ENCODE measurements at regions not wholly inside any gene's neighbourhood (a gene's known extent, or its start where the extent isn't known, plus 50 kb on each side); places are given as distances from the start of the nearest gene placed in this dataset.
"Not testable (repeated sequence)": the region's sequence is repeated elsewhere in the genome, so short reads cannot be mapped to it uniquely, and the experiment has no call there.

DNA sequence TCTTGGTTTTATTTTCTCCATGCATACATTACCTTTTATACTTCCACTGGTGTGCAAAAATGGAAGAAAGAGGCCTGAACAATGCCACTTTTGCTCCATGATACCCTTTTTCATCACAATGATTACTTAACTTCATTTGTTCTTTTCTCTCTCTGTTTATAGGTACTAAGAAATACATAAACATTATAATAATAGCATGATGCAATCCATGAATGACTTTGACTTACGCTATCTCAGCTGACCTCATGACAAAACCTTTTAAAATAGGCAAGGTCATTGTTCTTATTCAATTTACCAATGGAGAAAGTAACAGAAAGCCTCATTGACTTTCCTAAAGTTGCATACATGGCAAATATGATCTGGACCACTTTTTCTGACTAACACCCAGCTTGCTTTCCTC is 105.1 kb upstream of the ZEB1 start:
- no peak overlapping the region for H4K12ac ChIP-seq (ENCODE audit: low read depth, low read length)
- no peaks in the 10 kb centered on the region for H3K79me2 ChIP-seq (ENCODE audit: control insufficient read depth, insufficient read depth, low read length, poor library complexity)
- H3K9me3 ChIP-seq (ENCODE audit: insufficient read depth, low read depth, low read length), result no peaks in the 10 kb centered on the region
- no peak overlapping the region for H4K91ac ChIP-seq (ENCODE audit: low read depth, low read length)
- no peak overlapping the region for H3K4me2 ChIP-seq (ENCODE audit: low read length)
- H2AFZ ChIP-seq (ENCODE audit: insufficient read depth, low read length, poor library complexity), result no peak overlapping the region
- no peak overlapping the region for H2BK5ac ChIP-seq (ENCODE audit: low read depth, low read length, poor library complexity)
- no peak overlapping the region for H2AK5ac ChIP-seq (ENCODE audit: low read length)
- no peaks in the 10 kb centered on the region for H3K79me1 ChIP-seq (ENCODE audit: low read length)
- no peak overlapping the region for H3K4me3 ChIP-seq (ENCODE audit: low read depth, low read length)
- H3K14ac ChIP-seq (ENCODE audit: low read length), result no peak overlapping the region
- no peak overlapping the region for H3K27ac ChIP-seq (ENCODE audit: low read depth, low read length)
- no CpG with 5 or more reads among the region's 1 CpG for WGBS (ENCODE audit: extremely low coverage, insufficient coverage, insufficient read length)
- H3K36me3 ChIP-seq (ENCODE audit: control insufficient read depth in 1 of 2, insufficient read depth in 2 of 2, low read length in 2 of 2), result no peaks in the 10 kb centered on the region
- H3K18ac ChIP-seq (ENCODE audit: low read length), result no peak overlapping the region
- H3K23ac ChIP-seq (ENCODE audit: low read length), result no peak overlapping the region
- no peaks in the 10 kb centered on the region for H3K4me1 ChIP-seq (ENCODE audit: control insufficient read depth in 1 of 2, insufficient read depth in 2 of 2, low read length in 2 of 2)
- no peaks in the 10 kb centered on the region for H3K27me3 ChIP-seq (ENCODE audit: insufficient read depth, low read length)
- no peak overlapping the region for H4K8ac ChIP-seq (ENCODE audit: low read depth, low read length)
- DNase-seq, result no peak
- H2BK120ac ChIP-seq (ENCODE audit: insufficient read depth, low read length, poor library complexity), result no peak overlapping the region
- H3K9ac ChIP-seq (ENCODE audit: low read length), result no peak overlapping the region
- H2BK12ac ChIP-seq (ENCODE audit: low read length), result no peak overlapping the region
- H3K4ac ChIP-seq (ENCODE audit: low read depth, low read length), result no peak overlapping the region

DNA sequence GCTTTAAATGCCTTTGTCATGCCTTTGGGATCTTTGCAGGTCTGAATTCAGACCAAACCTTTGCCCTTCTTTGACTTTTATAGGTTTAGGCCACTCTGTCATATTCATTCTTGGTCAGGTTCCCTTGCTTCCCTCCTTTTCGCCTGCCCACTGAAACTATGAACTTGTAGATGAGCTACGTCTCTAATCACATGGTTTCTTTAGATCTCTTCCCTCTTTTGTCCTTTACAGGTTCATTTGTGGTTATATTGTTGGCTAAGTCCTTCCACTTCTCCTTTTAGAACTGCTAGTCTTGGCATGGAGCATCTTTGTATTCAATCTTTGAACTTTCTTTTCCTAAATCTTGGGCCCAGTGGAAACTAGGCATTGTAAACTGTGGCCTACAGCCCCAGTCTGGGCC is 104.0 kb upstream of the ZEB1 start:
- no CpG with 5 or more reads among the region's 2 CpGs for WGBS (ENCODE audit: extremely low coverage, insufficient coverage, insufficient read length)
- H2BK120ac ChIP-seq (ENCODE audit: insufficient read depth, low read length, poor library complexity), result no peak overlapping the region
- H3K14ac ChIP-seq (ENCODE audit: low read length), result no peak overlapping the region
- no peaks in the 10 kb centered on the region for H3K36me3 ChIP-seq (ENCODE audit: control insufficient read depth in 1 of 2, insufficient read depth in 2 of 2, low read length in 2 of 2)
- no peak overlapping the region for H3K27ac ChIP-seq (ENCODE audit: low read depth, low read length)
- H3K4me1 ChIP-seq (ENCODE audit: control insufficient read depth in 1 of 2, insufficient read depth in 2 of 2, low read length in 2 of 2), result no peaks in the 10 kb centered on the region
- H4K91ac ChIP-seq (ENCODE audit: low read depth, low read length), result no peak overlapping the region
- no peaks in the 10 kb centered on the region for H3K27me3 ChIP-seq (ENCODE audit: insufficient read depth, low read length)
- no peak overlapping the region for H3K23ac ChIP-seq (ENCODE audit: low read length)
- H4K8ac ChIP-seq (ENCODE audit: low read depth, low read length), result no peak overlapping the region
- H3K4me2 ChIP-seq (ENCODE audit: low read length), result no peak overlapping the region
- no peak overlapping the region for H3K18ac ChIP-seq (ENCODE audit: low read length)
- H3K4ac ChIP-seq (ENCODE audit: low read depth, low read length), result no peak overlapping the region
- H3K79me1 ChIP-seq (ENCODE audit: low read length), result no peaks in the 10 kb centered on the region
- H2AK5ac ChIP-seq (ENCODE audit: low read length), result no peak overlapping the region
- H3K9ac ChIP-seq (ENCODE audit: low read length), result no peak overlapping the region
- H3K4me3 ChIP-seq (ENCODE audit: low read depth, low read length), result no peak overlapping the region
- no peak overlapping the region for H4K12ac ChIP-seq (ENCODE audit: low read depth, low read length)
- no peak overlapping the region for H2AFZ ChIP-seq (ENCODE audit: insufficient read depth, low read length, poor library complexity)
- no peak overlapping the region for H2BK12ac ChIP-seq (ENCODE audit: low read length)
- no peaks in the 10 kb centered on the region for H3K9me3 ChIP-seq (ENCODE audit: insufficient read depth, low read depth, low read length)
- no peak overlapping the region for H2BK5ac ChIP-seq (ENCODE audit: low read depth, low read length, poor library complexity)
- H3K79me2 ChIP-seq (ENCODE audit: control insufficient read depth, insufficient read depth, low read length, poor library complexity), result no peaks in the 10 kb centered on the region
- peak in 1 of 2 donors; percentile 6 for DNase-seq

GRCh38 chr10:31219306-31219705 is 99.7 kb upstream of the ZEB1 start:
- no peak overlapping the region for H2AK5ac ChIP-seq (ENCODE audit: low read length)
- no peak overlapping the region for H3K23ac ChIP-seq (ENCODE audit: low read length)
- no peaks in the 10 kb centered on the region for H3K9me3 ChIP-seq (ENCODE audit: insufficient read depth, low read depth, low read length)
- no peaks in the 10 kb centered on the region for H3K79me2 ChIP-seq (ENCODE audit: control insufficient read depth, insufficient read depth, low read length, poor library complexity)
- no peak overlapping the region for H4K8ac ChIP-seq (ENCODE audit: low read depth, low read length)
- H2AFZ ChIP-seq (ENCODE audit: insufficient read depth, low read length, poor library complexity), result no peak overlapping the region
- no peak overlapping the region for H3K14ac ChIP-seq (ENCODE audit: low read length)
- no peak overlapping the region for H4K12ac ChIP-seq (ENCODE audit: low read depth, low read length)
- no peak overlapping the region for H3K27ac ChIP-seq (ENCODE audit: low read depth, low read length)
- no peak overlapping the region for H4K91ac ChIP-seq (ENCODE audit: low read depth, low read length)
- no peak for DNase-seq
- H3K18ac ChIP-seq (ENCODE audit: low read length), result no peak overlapping the region
- H2BK120ac ChIP-seq (ENCODE audit: insufficient read depth, low read length, poor library complexity), result no peak overlapping the region
- H3K4ac ChIP-seq (ENCODE audit: low read depth, low read length), result no peak overlapping the region
- WGBS (ENCODE audit: extremely low coverage, insufficient coverage, insufficient read length), result no CpG with 5 or more reads among the region's 1 CpG
- H3K9ac ChIP-seq (ENCODE audit: low read length), result no peak overlapping the region
- no peaks in the 10 kb centered on the region for H3K4me1 ChIP-seq (ENCODE audit: control insufficient read depth in 1 of 2, insufficient read depth in 2 of 2, low read length in 2 of 2)
- H3K4me2 ChIP-seq (ENCODE audit: low read length), result no peak overlapping the region
- no peak overlapping the region for H2BK12ac ChIP-seq (ENCODE audit: low read length)
- H3K4me3 ChIP-seq (ENCODE audit: low read depth, low read length), result no peak overlapping the region
- no peaks in the 10 kb centered on the region for H3K36me3 ChIP-seq (ENCODE audit: control insufficient read depth in 1 of 2, insufficient read depth in 2 of 2, low read length in 2 of 2)
- H3K27me3 ChIP-seq (ENCODE audit: insufficient read depth, low read length), result no peaks in the 10 kb centered on the region
- H3K79me1 ChIP-seq (ENCODE audit: low read length), result no peaks in the 10 kb centered on the region
- H2BK5ac ChIP-seq (ENCODE audit: low read depth, low read length, poor library complexity), result no peak overlapping the region

- H2AK5ac ChIP-seq (ENCODE audit: low read length), result not testable (repeated sequence)
Measured at GRCh38 chr10:31228780-31229179, 90.2 kb upstream of the ZEB1 start.

More at GRCh38 chr10:31228780-31229179, 90.2 kb upstream of the ZEB1 start:
- H3K4me3 ChIP-seq (ENCODE audit: low read depth, low read length); H3K36me3 ChIP-seq (ENCODE audit: control insufficient read depth in 1 of 2, insufficient read depth in 2 of 2, low read length in 2 of 2); H3K27me3 ChIP-seq (ENCODE audit: insufficient read depth, low read length); H4K12ac ChIP-seq (ENCODE audit: low read depth, low read length); H3K9me3 ChIP-seq (ENCODE audit: insufficient read depth, low read depth, low read length); H3K14ac ChIP-seq (ENCODE audit: low read length); H2BK120ac ChIP-seq (ENCODE audit: insufficient read depth, low read length, poor library complexity); H2BK12ac ChIP-seq (ENCODE audit: low read length); H3K4me2 ChIP-seq (ENCODE audit: low read length); H3K79me1 ChIP-seq (ENCODE audit: low read length); H2BK5ac ChIP-seq (ENCODE audit: low read depth, low read length, poor library complexity); H3K4me1 ChIP-seq (ENCODE audit: control insufficient read depth in 1 of 2, insufficient read depth in 2 of 2, low read length in 2 of 2); DNase-seq; H3K79me2 ChIP-seq (ENCODE audit: control insufficient read depth, insufficient read depth, low read length, poor library complexity); H4K8ac ChIP-seq (ENCODE audit: low read depth, low read length); H3K4ac ChIP-seq (ENCODE audit: low read depth, low read length); H4K91ac ChIP-seq (ENCODE audit: low read depth, low read length); H3K18ac ChIP-seq (ENCODE audit: low read length); H2AFZ ChIP-seq (ENCODE audit: insufficient read depth, low read length, poor library complexity); H3K9ac ChIP-seq (ENCODE audit: low read length); H3K27ac ChIP-seq (ENCODE audit: low read depth, low read length); H3K23ac ChIP-seq (ENCODE audit: low read length): not testable (repeated sequence)
- WGBS (ENCODE audit: extremely low coverage, insufficient coverage, insufficient read length), result no CpG with 5 or more reads among the region's 4 CpGs
